ENCODE measurements at regions not wholly inside any gene's neighbourhood (a gene's known extent, or its start where the extent isn't known, plus 50 kb on each side); places are given as distances from the start of the nearest gene placed in this dataset.

DNA sequence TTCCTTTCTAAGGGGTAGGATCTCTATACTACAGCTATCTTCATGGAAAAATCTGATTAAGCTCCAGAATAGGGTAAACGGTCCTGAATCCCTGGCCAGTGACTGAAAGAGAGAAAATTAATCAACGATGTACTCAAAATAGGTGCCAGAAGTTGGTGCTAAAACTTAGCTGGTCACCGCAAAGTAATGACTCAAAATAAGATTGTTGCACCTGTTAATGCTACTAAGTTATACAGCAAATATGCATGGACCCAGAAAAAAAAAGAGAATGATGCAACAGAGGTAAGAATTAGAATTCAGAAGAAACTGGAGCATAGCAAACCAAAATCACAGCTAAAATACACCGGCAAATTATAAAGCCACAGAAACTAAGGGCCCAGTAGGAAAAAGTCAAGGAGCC is 239.7 kb upstream of the FAM241A start:
- TF ChIP-seq, protein P1, sequence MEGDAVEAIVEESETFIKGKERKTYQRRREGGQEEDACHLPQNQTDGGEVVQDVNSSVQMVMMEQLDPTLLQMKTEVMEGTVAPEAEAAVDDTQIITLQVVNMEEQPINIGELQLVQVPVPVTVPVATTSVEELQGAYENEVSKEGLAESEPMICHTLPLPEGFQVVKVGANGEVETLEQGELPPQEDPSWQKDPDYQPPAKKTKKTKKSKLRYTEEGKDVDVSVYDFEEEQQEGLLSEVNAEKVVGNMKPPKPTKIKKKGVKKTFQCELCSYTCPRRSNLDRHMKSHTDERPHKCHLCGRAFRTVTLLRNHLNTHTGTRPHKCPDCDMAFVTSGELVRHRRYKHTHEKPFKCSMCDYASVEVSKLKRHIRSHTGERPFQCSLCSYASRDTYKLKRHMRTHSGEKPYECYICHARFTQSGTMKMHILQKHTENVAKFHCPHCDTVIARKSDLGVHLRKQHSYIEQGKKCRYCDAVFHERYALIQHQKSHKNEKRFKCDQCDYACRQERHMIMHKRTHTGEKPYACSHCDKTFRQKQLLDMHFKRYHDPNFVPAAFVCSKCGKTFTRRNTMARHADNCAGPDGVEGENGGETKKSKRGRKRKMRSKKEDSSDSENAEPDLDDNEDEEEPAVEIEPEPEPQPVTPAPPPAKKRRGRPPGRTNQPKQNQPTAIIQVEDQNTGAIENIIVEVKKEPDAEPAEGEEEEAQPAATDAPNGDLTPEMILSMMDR (conservative IDR thresholded peaks at IDR 0.05) = no peak
- no peaks in the 10 kb centered on the region for H3K36me3 Mint-ChIP-seq
- H3K27ac Mint-ChIP-seq = no peak overlapping the region
- H3K4me1 Mint-ChIP-seq (ENCODE audit: unreplicated experiment) = no peaks in the 10 kb centered on the region
- no peak overlapping the region for H3K4me3 Mint-ChIP-seq
- no peaks in the 10 kb centered on the region for H3K27me3 Mint-ChIP-seq
- no peak for DNase-seq (ENCODE audit: extremely low spot score, unreplicated experiment)
- no peaks in the 10 kb centered on the region for H3K9me3 Mint-ChIP-seq

DNA sequence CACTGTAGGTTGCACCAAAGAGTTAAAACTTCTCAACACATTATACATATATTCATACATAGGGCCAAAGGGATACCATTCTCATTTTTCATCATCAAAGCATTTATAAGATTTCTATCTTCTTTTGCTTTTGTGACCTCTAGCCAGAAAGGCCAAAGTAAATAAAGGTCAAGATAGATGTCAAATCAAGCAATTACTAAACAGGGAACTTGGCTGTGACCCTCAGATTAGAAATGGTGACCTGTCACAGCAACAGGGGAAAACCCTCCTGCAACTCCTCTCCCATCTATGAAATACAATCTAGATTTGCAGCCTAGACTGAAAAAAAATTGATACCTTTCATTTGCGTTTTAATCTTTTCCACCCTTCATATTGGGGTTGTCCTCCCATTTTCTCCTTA is 225.6 kb upstream of the FAM241A start:
- TF ChIP-seq, protein P1 (conservative IDR thresholded peaks at IDR 0.05) = no peak
- no peak for DNase-seq (ENCODE audit: extremely low spot score, unreplicated experiment)

DNA sequence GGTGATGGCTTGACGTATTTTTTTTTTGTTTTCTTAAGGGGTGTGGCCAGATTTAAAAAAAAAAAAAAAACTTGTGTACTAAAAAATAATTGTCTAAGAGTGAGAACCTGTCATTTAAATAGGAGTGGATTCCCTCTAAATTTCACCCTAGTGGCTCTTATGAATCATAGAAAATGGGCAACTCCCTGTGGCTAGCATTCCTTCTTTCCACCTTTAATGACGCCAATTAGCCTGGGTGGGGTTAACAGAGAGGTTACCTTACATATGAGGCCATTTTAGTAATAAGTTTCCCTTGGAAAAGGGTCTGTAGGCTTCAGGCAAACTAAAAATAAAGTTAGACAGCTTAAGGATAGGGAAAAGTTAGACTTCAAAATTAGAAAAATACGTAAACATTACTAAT is 223.5 kb upstream of the FAM241A start:
- H3K4me1 Mint-ChIP-seq (ENCODE audit: unreplicated experiment) = no peaks in the 10 kb centered on the region
- TF ChIP-seq, protein P1 (conservative IDR thresholded peaks at IDR 0.05) = no peak
- H3K27me3 Mint-ChIP-seq = peaks cover 3% of the 10 kb centered on the region
- DNase-seq (ENCODE audit: extremely low spot score, unreplicated experiment) = no peak
- H3K36me3 Mint-ChIP-seq = no peaks in the 10 kb centered on the region
- H3K4me3 Mint-ChIP-seq = no peak overlapping the region
- no peaks in the 10 kb centered on the region for H3K9me3 Mint-ChIP-seq
- H3K27ac Mint-ChIP-seq = no peak overlapping the region

More for the DNA sequence above, 225.6 kb upstream of the FAM241A start:
- H3K27ac Mint-ChIP-seq = no peak overlapping the region
- peaks cover 3% of the 10 kb centered on the region for H3K27me3 Mint-ChIP-seq
- H3K9me3 Mint-ChIP-seq = no peaks in the 10 kb centered on the region
- no peak overlapping the region for H3K4me3 Mint-ChIP-seq
- H3K36me3 Mint-ChIP-seq = no peaks in the 10 kb centered on the region
- no peaks in the 10 kb centered on the region for H3K4me1 Mint-ChIP-seq (ENCODE audit: unreplicated experiment)

DNA sequence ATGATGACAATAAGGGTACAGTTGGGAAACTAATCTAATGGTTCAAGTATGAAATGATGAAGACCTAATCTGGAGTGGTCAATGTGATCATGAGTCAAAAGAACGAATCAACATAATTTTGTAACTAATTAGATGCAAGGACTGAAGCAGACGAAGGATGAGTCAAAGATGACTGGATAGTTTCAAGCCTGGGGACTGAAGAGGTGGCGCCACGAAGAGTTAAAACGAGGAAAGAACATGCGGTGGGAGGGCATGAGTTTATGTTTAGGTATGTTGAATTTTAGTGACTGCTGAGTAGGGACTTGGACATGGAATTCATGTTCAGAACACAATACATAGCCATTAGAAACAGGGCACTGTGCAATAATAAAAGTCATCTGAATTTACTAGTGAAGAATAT is 221.5 kb upstream of the FAM241A start:
- no peaks in the 10 kb centered on the region for H3K9me3 Mint-ChIP-seq
- peaks cover 3% of the 10 kb centered on the region for H3K27me3 Mint-ChIP-seq
- no peak overlapping the region for H3K4me3 Mint-ChIP-seq
- no peak for DNase-seq (ENCODE audit: extremely low spot score, unreplicated experiment)
- H3K27ac Mint-ChIP-seq = no peak overlapping the region
- TF ChIP-seq, protein P1 (conservative IDR thresholded peaks at IDR 0.05) = no peak
- no peaks in the 10 kb centered on the region for H3K4me1 Mint-ChIP-seq (ENCODE audit: unreplicated experiment)
- no peaks in the 10 kb centered on the region for H3K36me3 Mint-ChIP-seq

DNA sequence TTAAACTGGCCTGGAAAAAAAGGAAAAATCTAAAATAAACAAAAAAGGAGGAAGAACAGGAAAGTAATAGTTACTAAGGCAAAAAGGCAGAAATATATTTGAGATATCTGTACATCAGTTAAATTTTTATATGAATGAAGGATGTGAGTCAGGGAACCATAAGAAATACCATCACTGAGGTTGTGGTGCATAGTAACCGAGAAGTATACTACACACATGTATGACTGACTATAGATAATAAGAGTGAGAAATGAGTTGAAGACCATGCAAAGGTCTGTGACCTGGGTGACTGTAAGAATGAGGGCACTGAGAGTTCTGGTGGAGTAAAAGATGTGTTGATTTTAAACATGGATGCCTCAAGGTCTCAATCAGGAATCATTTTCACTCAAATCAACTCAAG is 220.6 kb upstream of the FAM241A start:
- TF ChIP-seq, protein P1 (conservative IDR thresholded peaks at IDR 0.05) = no peak
- no peak overlapping the region for H3K27ac Mint-ChIP-seq
- no peak overlapping the region for H3K4me3 Mint-ChIP-seq
- no peaks in the 10 kb centered on the region for H3K36me3 Mint-ChIP-seq
- DNase-seq (ENCODE audit: extremely low spot score, unreplicated experiment) = no peak
- H3K27me3 Mint-ChIP-seq = no peaks in the 10 kb centered on the region
- no peaks in the 10 kb centered on the region for H3K4me1 Mint-ChIP-seq (ENCODE audit: unreplicated experiment)
- no peaks in the 10 kb centered on the region for H3K9me3 Mint-ChIP-seq

DNA sequence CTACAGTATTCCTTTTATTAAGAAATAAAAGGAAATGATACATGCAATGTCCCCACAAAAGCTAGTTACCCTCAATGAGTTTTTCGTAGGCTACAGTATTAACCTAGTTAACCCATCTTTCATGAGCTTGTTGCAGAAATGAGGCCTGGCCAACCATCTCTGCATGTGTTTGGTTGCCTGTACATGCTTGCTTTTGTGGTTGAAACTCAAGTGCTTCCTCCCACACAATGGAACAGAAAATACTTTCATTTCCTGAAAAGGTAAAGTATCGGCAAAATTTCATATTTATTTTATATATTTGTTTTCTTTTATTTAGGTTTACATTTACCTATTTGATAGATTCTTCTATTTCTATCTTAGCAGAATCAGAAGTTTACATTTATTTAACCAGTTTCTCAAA is 214.6 kb upstream of the FAM241A start:
- H3K4me1 Mint-ChIP-seq (ENCODE audit: unreplicated experiment) = no peaks in the 10 kb centered on the region
- H3K36me3 Mint-ChIP-seq = no peaks in the 10 kb centered on the region
- no peaks in the 10 kb centered on the region for H3K27me3 Mint-ChIP-seq
- no peak overlapping the region for H3K4me3 Mint-ChIP-seq
- TF ChIP-seq, protein P1 (conservative IDR thresholded peaks at IDR 0.05) = no peak
- no peak overlapping the region for H3K27ac Mint-ChIP-seq
- H3K9me3 Mint-ChIP-seq = no peaks in the 10 kb centered on the region
- DNase-seq (ENCODE audit: extremely low spot score, unreplicated experiment) = no peak

Measured in type B pancreatic cell (in vitro differentiated cells).